ENCODE measurements at regions not wholly inside any gene's neighbourhood (a gene's known extent, or its start where the extent isn't known, plus 50 kb on each side); places are given as distances from the start of the nearest gene placed in this dataset.

DNA sequence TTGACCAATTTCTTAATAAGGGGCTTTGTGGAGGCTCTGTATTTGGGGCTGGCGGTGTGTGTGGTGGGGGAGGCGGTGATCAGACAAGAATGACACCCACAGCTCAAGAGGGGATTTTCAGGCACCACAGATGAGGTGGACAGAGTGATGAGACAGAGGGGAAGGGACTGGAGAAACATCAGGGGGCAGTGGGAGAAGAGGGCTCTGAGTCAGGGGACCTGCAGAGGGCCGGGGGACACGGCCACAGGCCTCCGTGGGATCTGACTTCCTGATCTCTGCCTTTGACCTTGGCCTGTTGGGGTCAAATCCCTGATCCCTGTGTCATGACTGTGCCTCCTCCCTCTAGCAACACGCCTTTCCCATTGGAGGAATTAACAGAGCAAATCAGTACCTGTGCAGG lies 197.7 kb downstream of the C9orf50 start:
- no peak overlapping the region for H3K4me3 ChIP-seq (ENCODE audit: low read length in 2 of 2)
- no peaks in the 10 kb centered on the region for H3K9me3 ChIP-seq (ENCODE audit: control insufficient read depth in 2 of 2, low read length in 2 of 2)
- no peaks in the 10 kb centered on the region for H3K4me1 ChIP-seq (ENCODE audit: control insufficient read depth in 2 of 2, insufficient read depth in 2 of 2, low read length in 2 of 2)
- H3K27ac ChIP-seq (ENCODE audit: low read depth in 2 of 2, low read length in 2 of 2): no peak overlapping the region
- no peaks in the 10 kb centered on the region for H3K27me3 ChIP-seq (ENCODE audit: control insufficient read depth in 2 of 2, insufficient read depth in 2 of 2, low read length in 2 of 2)
- no peak overlapping the region for H3K9ac ChIP-seq (ENCODE audit: low read depth in 1 of 2, low read length in 2 of 2)
- no peaks in the 10 kb centered on the region for H3K36me3 ChIP-seq (ENCODE audit: control insufficient read depth in 2 of 2, insufficient read depth in 2 of 2, low read length in 2 of 2)

DNA sequence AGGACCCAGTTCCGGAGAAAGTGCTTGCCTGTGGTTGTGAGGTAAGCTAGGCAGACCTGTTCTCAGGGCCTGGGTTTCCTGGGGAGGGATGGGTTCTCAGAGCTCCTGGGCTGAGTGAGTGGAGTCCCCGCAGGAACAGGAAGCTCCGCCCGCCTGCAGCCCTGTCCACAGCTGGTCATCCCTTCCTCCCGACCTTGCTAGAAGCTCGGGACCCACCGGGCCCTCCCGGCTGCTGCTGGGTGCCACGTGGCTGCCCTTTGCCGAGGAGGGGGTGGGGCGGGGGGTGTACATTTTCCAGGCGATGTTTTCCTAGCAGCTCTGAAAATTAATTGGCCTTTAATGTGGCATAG lies 198.1 kb downstream of the C9orf50 start:
- Histone ChIP-seq H3K36me3 (ENCODE audit: control insufficient read depth in 2 of 2, insufficient read depth in 2 of 2, low read length in 2 of 2) (no peaks in the 10 kb centered on the region), H3K9ac (ENCODE audit: low read depth in 1 of 2, low read length in 2 of 2) (no peak overlapping the region), H3K27ac (ENCODE audit: low read depth in 2 of 2, low read length in 2 of 2) (no peak overlapping the region), H3K4me1 (ENCODE audit: control insufficient read depth in 2 of 2, insufficient read depth in 2 of 2, low read length in 2 of 2) (no peaks in the 10 kb centered on the region), H3K4me3 (ENCODE audit: low read length in 2 of 2) (no peak overlapping the region), H3K9me3 (ENCODE audit: control insufficient read depth in 2 of 2, low read length in 2 of 2) (no peaks in the 10 kb centered on the region), H3K27me3 (ENCODE audit: control insufficient read depth in 2 of 2, insufficient read depth in 2 of 2, low read length in 2 of 2) (no peaks in the 10 kb centered on the region)

DNA sequence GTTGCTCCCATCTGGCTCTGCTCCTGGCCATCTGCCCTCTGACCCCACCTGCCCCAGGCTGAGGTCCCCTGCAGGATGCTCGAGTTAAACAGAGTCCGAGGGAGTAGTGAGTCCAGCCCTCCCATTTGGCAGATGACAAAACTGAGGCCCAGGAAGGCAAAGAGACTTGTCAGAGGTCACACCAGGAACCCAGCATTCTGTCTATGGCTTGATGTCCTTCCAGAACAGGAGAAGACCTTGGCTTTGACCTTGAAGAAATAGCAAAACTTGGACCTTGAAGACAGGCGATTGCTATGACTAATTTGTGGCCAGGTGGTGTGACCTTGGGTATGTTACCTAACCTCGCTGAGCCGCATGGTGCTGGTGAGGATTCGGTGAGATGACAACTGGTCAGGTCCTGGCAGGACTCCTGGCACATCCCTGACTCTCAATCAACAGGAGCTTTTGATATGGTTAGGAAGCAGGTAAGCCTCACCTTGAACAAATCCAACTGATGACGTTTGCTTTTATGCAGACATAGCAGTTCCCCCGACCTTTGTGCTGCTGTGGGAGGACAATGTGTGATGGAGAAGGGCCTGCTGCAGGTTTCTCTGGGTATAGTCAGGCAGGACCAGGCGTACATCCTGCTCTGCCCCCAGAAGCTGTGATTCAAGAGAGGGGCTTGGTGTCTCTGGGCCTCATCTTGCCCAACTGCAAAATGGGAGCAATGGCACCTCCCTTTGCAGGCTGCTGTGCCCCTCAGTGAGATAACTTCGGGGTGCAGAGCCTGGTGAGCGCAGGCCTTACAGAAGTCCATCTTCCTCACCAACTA lies 198.7 kb downstream of the C9orf50 start:
- H3K27me3 ChIP-seq (ENCODE audit: control insufficient read depth in 2 of 2, insufficient read depth in 2 of 2, low read length in 2 of 2): no peaks in the 10 kb centered on the region
- H3K4me3 ChIP-seq (ENCODE audit: low read length in 2 of 2): no peak overlapping the region
- H3K9me3 ChIP-seq (ENCODE audit: control insufficient read depth in 2 of 2, low read length in 2 of 2): no peaks in the 10 kb centered on the region
- H3K9ac ChIP-seq (ENCODE audit: low read depth in 1 of 2, low read length in 2 of 2): no peak overlapping the region
- no peaks in the 10 kb centered on the region for H3K36me3 ChIP-seq (ENCODE audit: control insufficient read depth in 2 of 2, insufficient read depth in 2 of 2, low read length in 2 of 2)
- no peak overlapping the region for H3K27ac ChIP-seq (ENCODE audit: low read depth in 2 of 2, low read length in 2 of 2)
- H3K4me1 ChIP-seq (ENCODE audit: control insufficient read depth in 2 of 2, insufficient read depth in 2 of 2, low read length in 2 of 2): no peaks in the 10 kb centered on the region

DNA sequence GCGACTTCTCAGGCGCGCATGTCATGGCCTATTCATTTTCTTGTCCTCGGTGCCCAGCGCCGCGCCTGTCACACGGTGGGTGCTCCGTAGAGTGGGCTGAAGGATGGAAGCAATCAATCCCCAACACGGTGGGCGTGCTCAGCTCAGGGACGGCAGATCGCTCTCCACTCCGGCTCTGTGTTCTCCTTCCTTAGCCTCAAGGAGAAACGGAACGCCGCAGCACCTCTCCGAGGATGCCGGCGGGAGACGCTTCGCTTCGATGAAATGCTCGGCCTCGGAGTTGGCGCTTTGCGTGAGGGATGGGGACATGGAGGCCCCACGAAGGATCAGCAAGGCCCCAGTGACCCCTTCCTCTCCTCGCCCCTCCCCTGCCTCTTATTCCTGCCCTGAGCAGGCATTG lies 199.5 kb downstream of the C9orf50 start:
- H3K27me3 ChIP-seq (ENCODE audit: control insufficient read depth in 2 of 2, insufficient read depth in 2 of 2, low read length in 2 of 2): no peaks in the 10 kb centered on the region
- H3K9ac ChIP-seq (ENCODE audit: low read depth in 1 of 2, low read length in 2 of 2): no peak overlapping the region
- H3K27ac ChIP-seq (ENCODE audit: low read depth in 2 of 2, low read length in 2 of 2): no peak overlapping the region
- H3K36me3 ChIP-seq (ENCODE audit: control insufficient read depth in 2 of 2, insufficient read depth in 2 of 2, low read length in 2 of 2): no peaks in the 10 kb centered on the region
- H3K9me3 ChIP-seq (ENCODE audit: control insufficient read depth in 2 of 2, low read length in 2 of 2): no peaks in the 10 kb centered on the region
- H3K4me1 ChIP-seq (ENCODE audit: control insufficient read depth in 2 of 2, insufficient read depth in 2 of 2, low read length in 2 of 2): no peaks in the 10 kb centered on the region
- H3K4me3 ChIP-seq (ENCODE audit: low read length in 2 of 2): no peak overlapping the region

DNA sequence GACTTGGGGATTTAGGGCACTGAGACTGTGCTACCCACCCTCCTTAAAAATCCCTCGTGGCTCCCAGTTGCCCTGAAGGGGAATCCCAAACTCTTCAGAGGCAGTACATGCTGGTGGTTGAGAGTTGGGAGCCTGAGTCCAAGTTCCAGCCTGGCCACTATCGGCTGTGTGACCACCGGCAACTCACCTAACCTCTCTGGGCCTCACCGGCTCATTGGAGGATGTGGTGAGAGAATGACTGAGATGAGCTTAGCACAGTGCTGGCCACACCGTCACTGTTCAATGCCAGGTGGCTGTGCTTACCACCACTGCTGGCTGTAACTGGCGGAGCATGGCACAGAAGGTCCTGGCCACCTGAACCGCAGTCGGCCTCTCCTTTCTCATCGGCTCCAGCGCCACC lies 200.2 kb downstream of the C9orf50 start:
- Histone ChIP-seq H3K27me3 (ENCODE audit: control insufficient read depth in 2 of 2, insufficient read depth in 2 of 2, low read length in 2 of 2) (no peaks in the 10 kb centered on the region), H3K9me3 (ENCODE audit: control insufficient read depth in 2 of 2, low read length in 2 of 2) (no peaks in the 10 kb centered on the region), H3K4me3 (ENCODE audit: low read length in 2 of 2) (no peak overlapping the region), H3K36me3 (ENCODE audit: control insufficient read depth in 2 of 2, insufficient read depth in 2 of 2, low read length in 2 of 2) (no peaks in the 10 kb centered on the region), H3K9ac (ENCODE audit: low read depth in 1 of 2, low read length in 2 of 2) (no peak overlapping the region), H3K27ac (ENCODE audit: low read depth in 2 of 2, low read length in 2 of 2) (no peak overlapping the region), H3K4me1 (ENCODE audit: control insufficient read depth in 2 of 2, insufficient read depth in 2 of 2, low read length in 2 of 2) (no peaks in the 10 kb centered on the region)

DNA sequence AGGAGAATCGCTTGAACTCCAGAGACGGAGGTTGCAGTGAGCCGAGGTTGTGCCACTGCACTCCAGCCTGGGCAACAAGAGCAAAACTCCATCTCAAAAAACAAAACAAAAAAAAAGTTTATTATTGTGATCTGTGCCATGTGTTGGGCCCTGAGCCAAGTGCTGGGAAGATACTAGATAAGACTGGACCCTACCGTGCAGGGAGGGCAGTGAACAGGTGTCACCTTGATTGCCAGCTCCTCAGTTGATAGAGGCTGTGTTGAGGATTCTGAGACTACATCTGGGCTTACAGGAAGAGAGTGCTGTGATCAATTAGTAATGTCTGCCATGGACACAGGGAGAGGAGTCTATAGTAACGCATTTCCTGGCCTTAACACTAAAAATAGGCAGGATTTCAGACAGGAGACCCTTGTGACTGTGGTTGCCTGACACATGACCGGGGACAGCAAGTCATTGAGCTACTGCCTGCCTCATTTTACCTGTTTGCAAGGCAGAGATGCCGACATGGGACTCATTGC lies 201.5 kb downstream of the C9orf50 start:
- Histone ChIP-seq H3K27me3 (ENCODE audit: control insufficient read depth in 2 of 2, insufficient read depth in 2 of 2, low read length in 2 of 2) (no peaks in the 10 kb centered on the region), H3K27ac (ENCODE audit: low read depth in 2 of 2, low read length in 2 of 2) (no peak overlapping the region), H3K36me3 (ENCODE audit: control insufficient read depth in 2 of 2, insufficient read depth in 2 of 2, low read length in 2 of 2) (no peaks in the 10 kb centered on the region), H3K4me3 (ENCODE audit: low read length in 2 of 2) (no peak overlapping the region), H3K9ac (ENCODE audit: low read depth in 1 of 2, low read length in 2 of 2) (no peak overlapping the region), H3K9me3 (ENCODE audit: control insufficient read depth in 2 of 2, low read length in 2 of 2) (no peaks in the 10 kb centered on the region), H3K4me1 (ENCODE audit: control insufficient read depth in 2 of 2, insufficient read depth in 2 of 2, low read length in 2 of 2) (peaks cover 3 to 6% of the 10 kb centered on the region in 2 donors)

DNA sequence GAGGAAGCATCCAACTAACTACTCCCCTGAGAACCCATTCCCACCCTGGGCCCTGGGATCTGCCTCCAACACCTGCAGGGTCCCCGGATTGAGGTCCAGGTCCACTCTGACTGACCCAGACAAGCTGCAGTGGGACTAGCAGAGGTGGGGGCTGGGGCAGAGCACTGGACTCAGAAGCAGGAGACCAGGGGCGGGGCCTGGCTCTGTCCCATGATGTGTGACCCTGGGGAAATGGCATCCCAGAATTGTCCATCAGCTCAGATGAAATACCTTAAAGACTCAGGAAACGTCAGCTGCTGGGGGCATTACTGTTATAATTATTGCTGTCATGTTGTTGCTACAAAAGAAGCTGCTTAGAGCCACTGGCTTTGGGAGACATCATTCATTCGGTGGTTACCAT lies 202.4 kb downstream of the C9orf50 start:
- Histone ChIP-seq H3K4me1 (ENCODE audit: control insufficient read depth in 2 of 2, insufficient read depth in 2 of 2, low read length in 2 of 2) (peaks cover 9 to 13% of the 10 kb centered on the region in 2 donors), H3K27ac (ENCODE audit: low read depth in 2 of 2, low read length in 2 of 2) (no peak overlapping the region), H3K36me3 (ENCODE audit: control insufficient read depth in 2 of 2, insufficient read depth in 2 of 2, low read length in 2 of 2) (no peaks in the 10 kb centered on the region), H3K27me3 (ENCODE audit: control insufficient read depth in 2 of 2, insufficient read depth in 2 of 2, low read length in 2 of 2) (no peaks in the 10 kb centered on the region), H3K9ac (ENCODE audit: low read depth in 1 of 2, low read length in 2 of 2) (no peak overlapping the region), H3K4me3 (ENCODE audit: low read length in 2 of 2) (no peak overlapping the region), H3K9me3 (ENCODE audit: control insufficient read depth in 2 of 2, low read length in 2 of 2) (no peaks in the 10 kb centered on the region)

DNA sequence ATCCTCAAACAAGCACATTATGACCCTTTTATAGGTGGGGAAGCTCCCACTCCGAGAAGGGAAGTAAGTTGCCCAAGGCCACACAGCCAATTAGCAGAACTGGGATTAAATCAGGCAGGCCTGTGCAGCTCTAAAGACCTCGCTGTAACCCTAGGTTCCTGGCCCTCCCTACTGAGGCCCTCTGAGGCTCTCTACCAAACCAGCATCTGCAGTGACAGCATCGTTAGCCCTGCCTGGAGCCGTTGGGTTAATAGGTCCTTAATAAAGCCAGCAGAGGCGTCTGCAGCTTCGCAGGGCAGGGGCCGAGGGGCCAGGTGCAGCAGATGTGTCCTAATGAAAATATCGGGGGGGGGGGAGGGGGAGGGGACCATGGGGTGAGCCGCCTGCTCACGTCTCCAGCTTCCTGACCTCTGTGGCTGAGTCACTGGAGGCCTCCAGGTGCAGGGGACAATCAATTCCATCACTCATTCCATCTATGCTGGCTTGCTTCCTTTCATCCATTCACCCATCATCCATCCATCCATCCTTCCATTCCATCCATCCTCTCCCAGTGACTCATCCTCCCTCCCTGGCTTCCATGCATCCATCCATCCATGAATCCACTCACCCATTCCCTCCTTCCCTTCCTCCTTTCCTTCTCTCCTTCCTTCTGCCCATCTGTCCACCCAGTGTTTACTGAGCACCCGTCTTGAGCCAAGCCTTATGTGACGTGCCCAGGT lies 203.9 kb downstream of the C9orf50 start:
- Histone ChIP-seq H3K27me3 (ENCODE audit: control insufficient read depth in 2 of 2, insufficient read depth in 2 of 2, low read length in 2 of 2) (no peaks in the 10 kb centered on the region), H3K27ac (ENCODE audit: low read depth in 2 of 2, low read length in 2 of 2) (no peak overlapping the region), H3K9ac (ENCODE audit: low read depth in 1 of 2, low read length in 2 of 2) (no peak overlapping the region)

DNA sequence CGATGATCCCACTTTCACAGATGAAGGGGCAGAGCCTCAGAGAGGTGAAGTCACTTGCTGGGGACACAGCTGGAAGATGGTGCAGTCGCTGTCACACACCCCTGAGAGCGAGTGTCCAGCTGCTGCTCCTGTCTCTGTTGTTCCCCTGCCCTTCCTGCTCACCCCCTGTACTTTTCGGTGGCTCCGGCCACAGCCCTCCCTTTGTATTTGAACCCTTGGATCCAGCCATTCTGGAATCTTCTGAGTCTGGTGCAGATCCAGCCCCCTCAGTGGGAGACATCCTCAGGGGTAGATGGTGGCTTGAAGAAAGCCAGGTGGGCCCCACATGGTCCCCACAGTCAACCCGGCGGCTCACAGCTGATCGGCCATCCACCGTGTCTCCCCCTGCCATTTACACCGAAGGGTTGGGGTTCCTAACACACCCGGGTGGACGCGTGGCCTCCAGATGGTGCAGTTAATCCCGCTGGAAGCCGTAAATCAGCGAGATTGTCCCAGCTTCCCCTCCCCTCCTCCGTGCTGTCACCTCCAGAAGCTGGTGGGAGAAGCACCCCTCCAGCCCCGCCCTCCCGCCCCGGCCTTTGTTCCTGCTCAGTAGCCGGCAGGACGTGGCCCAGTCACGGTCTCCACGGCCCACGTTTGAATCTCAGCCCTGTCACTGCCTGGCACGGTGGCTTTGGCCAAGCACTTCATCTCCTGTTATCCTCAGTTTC lies 204.8 kb downstream of the C9orf50 start:
- Histone ChIP-seq H3K4me1 (ENCODE audit: control insufficient read depth in 2 of 2, insufficient read depth in 2 of 2, low read length in 2 of 2) (peaks cover 16 to 26% of the 10 kb centered on the region in 2 donors), H3K27ac (ENCODE audit: low read depth in 2 of 2, low read length in 2 of 2) (no peak overlapping the region), H3K27me3 (ENCODE audit: control insufficient read depth in 2 of 2, insufficient read depth in 2 of 2, low read length in 2 of 2) (no peaks in the 10 kb centered on the region), H3K9me3 (ENCODE audit: control insufficient read depth in 2 of 2, low read length in 2 of 2) (no peaks in the 10 kb centered on the region), H3K9ac (ENCODE audit: low read depth in 1 of 2, low read length in 2 of 2) (no peak overlapping the region), H3K36me3 (ENCODE audit: control insufficient read depth in 2 of 2, insufficient read depth in 2 of 2, low read length in 2 of 2) (no peaks in the 10 kb centered on the region), H3K4me3 (ENCODE audit: low read length in 2 of 2) (no peak overlapping the region)

More for the DNA sequence above, 203.9 kb downstream of the C9orf50 start:
- Histone ChIP-seq H3K9me3 (ENCODE audit: control insufficient read depth in 2 of 2, low read length in 2 of 2) (no peaks in the 10 kb centered on the region), H3K4me3 (ENCODE audit: low read length in 2 of 2) (no peak overlapping the region), H3K36me3 (ENCODE audit: control insufficient read depth in 2 of 2, insufficient read depth in 2 of 2, low read length in 2 of 2) (no peaks in the 10 kb centered on the region), H3K4me1 (ENCODE audit: control insufficient read depth in 2 of 2, insufficient read depth in 2 of 2, low read length in 2 of 2) (peaks cover 16 to 23% of the 10 kb centered on the region in 2 donors)
